Urothelium cell line (cell line): ENCODE measurements at regions not wholly inside any gene's neighbourhood (a gene's known extent, or its start where the extent isn't known, plus 50 kb on each side); places are given as distances from the start of the nearest gene placed in this dataset.
"Not testable (repeated sequence)": the region's sequence is repeated elsewhere in the genome, so short reads cannot be mapped to it uniquely, and the experiment has no call there.

Source experiments
- DNase-seq: peaks from one replicate; pipeline ENCODE4 v3.0.0; 2011; ENCODE audit warnings: low spot score, mixed read lengths
- FAIRE-seq: peaks from 2 replicates; lab custom pipeline; 2011; peaks lifted over from hg19 to GRCh38; lab: Jason Lieb, UNC

- DNase-seq (no peak), FAIRE-seq (no peak)
These were observed 158.1 kb upstream of the ARHGAP42 start for GRCh38 chr11:100528872-100529416.

GRCh38 chr11:100531290-100531689 is 155.8 kb upstream of the ARHGAP42 start:
- not testable (repeated sequence) for DNase-seq, FAIRE-seq

- DNase-seq (no peak), FAIRE-seq (no peak)
These were observed 150.1 kb upstream of the ARHGAP42 start for GRCh38 chr11:100536979-100537378.

- no peak for FAIRE-seq
These were observed 143.7 kb upstream of the ARHGAP42 start for GRCh38 chr11:100543386-100543785.

GRCh38 chr11:100545556-100545955 is 141.5 kb upstream of the ARHGAP42 start:
- DNase-seq: no peak
- no peak for FAIRE-seq

More at GRCh38 chr11:100543386-100543785, 143.7 kb upstream of the ARHGAP42 start:
- DNase-seq: no peak

- FAIRE-seq (no peak), DNase-seq (no peak)
These were observed 141.1 kb upstream of the ARHGAP42 start for GRCh38 chr11:100545970-100546369.

GRCh38 chr11:100546714-100547113 is 140.4 kb upstream of the ARHGAP42 start:
- no peak for FAIRE-seq
- DNase-seq: peak; percentile 33

- FAIRE-seq: no peak
These were observed 136.8 kb upstream of the ARHGAP42 start for GRCh38 chr11:100550298-100550697.

GRCh38 chr11:100550912-100551632 is 136.0 kb upstream of the ARHGAP42 start:
- DNase-seq: no peak
- FAIRE-seq: no peak

More at GRCh38 chr11:100550298-100550697, 136.8 kb upstream of the ARHGAP42 start:
- no peak for DNase-seq

GRCh38 chr11:100555931-100556330 is 131.2 kb upstream of the ARHGAP42 start:
- FAIRE-seq (no peak), DNase-seq (no peak)

GRCh38 chr11:100556781-100557180 is 130.3 kb upstream of the ARHGAP42 start:
- no peak for FAIRE-seq
- no peak for DNase-seq

GRCh38 chr11:100557830-100558611 is 129.1 kb upstream of the ARHGAP42 start:
- DNase-seq (no peak), FAIRE-seq (no peak)

GRCh38 chr11:100560606-100561005 is 126.5 kb upstream of the ARHGAP42 start:
- FAIRE-seq (no peak), DNase-seq (no peak)

- DNase-seq: no peak
- no peak for FAIRE-seq
These were observed 125.8 kb upstream of the ARHGAP42 start for GRCh38 chr11:100561323-100561722.

GRCh38 chr11:100562128-100562527 is 125.0 kb upstream of the ARHGAP42 start:
- DNase-seq: peak; percentile 56
- FAIRE-seq: no peak

- DNase-seq: no peak
These were observed 123.4 kb upstream of the ARHGAP42 start for GRCh38 chr11:100563541-100564280.

GRCh38 chr11:100573911-100574513 is 113.1 kb upstream of the ARHGAP42 start:
- no peak for FAIRE-seq
- DNase-seq: no peak

More at GRCh38 chr11:100563541-100564280, 123.4 kb upstream of the ARHGAP42 start:
- no peak for FAIRE-seq

- FAIRE-seq (no peak), DNase-seq (no peak)
These were observed 112.0 kb upstream of the ARHGAP42 start for GRCh38 chr11:100574894-100575769.

- DNase-seq (peak; percentile 27), FAIRE-seq (no peak)
These were observed 111.0 kb upstream of the ARHGAP42 start for GRCh38 chr11:100575860-100576717.
